Erythroblast (primary cell): ENCODE measurements at regions not wholly inside any gene's neighbourhood (a gene's known extent, or its start where the extent isn't known, plus 50 kb on each side); places are given as distances from the start of the nearest gene placed in this dataset.

Experiments used
- GATA1 ChIP-seq: IDR thresholded peaks from 2 replicates; pipeline ENCODE4 v1.6.1; 2011; ENCODE audit warnings: low read depth, mild to moderate bottlenecking, control low read depth, low read length, moderate library complexity
- POLR2A ChIP-seq: IDR thresholded peaks from 2 replicates; pipeline ENCODE4 v1.6.1; 2011; ENCODE audit warnings: mild to moderate bottlenecking, low read length

DNA sequence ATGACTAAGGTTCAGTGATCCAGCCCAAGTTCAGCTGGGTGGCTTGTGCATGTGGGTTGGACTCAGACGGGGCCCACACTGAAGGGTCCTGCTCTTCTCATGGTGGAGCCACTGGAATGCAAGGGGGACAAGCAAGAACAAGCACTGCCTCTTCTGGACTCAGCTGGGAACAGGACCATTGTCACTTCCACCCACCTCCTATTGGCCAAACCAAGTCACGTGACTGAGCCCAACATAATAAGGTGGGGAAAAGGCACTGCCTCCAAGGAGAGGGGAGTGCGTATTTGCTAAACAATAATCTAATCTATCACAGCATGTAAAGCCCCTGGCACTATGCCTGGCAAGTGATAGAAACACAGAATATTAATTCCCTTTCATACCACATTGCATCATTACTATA, 87.1 kb downstream of the CHST1 start:
- TF ChIP-seq POLR2A (no peak), GATA1 (no peak)
